ENCODE measurements at regions not wholly inside any gene's neighbourhood (a gene's known extent, or its start where the extent isn't known, plus 50 kb on each side); places are given as distances from the start of the nearest gene placed in this dataset.

DNA sequence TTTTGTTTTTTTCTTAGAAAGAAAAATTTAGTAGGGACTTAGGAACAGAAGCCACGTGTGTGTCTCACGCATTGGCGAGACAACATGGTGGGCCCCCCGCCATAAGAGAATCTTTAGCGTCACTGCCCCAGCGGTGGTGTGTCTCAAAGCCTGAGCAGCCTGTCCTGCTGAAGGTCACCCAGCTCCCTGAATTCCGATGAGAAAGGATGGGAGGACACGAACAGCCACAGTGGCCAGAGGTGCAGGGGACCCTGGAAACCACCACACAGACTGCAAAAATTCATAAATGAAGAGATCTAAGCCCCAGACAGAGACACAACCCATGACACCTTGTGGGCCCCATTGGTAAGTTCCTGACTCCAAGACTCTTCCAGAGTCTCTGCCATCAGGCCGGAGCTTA lies 266.1 kb upstream of the RAB6C start:
- TF ChIP-seq, protein P1, sequence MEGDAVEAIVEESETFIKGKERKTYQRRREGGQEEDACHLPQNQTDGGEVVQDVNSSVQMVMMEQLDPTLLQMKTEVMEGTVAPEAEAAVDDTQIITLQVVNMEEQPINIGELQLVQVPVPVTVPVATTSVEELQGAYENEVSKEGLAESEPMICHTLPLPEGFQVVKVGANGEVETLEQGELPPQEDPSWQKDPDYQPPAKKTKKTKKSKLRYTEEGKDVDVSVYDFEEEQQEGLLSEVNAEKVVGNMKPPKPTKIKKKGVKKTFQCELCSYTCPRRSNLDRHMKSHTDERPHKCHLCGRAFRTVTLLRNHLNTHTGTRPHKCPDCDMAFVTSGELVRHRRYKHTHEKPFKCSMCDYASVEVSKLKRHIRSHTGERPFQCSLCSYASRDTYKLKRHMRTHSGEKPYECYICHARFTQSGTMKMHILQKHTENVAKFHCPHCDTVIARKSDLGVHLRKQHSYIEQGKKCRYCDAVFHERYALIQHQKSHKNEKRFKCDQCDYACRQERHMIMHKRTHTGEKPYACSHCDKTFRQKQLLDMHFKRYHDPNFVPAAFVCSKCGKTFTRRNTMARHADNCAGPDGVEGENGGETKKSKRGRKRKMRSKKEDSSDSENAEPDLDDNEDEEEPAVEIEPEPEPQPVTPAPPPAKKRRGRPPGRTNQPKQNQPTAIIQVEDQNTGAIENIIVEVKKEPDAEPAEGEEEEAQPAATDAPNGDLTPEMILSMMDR (IDR thresholded peaks at IDR 0.05), result no peak
- no peak for TF ChIP-seq POLR2A (IDR thresholded peaks at IDR 0.05)
